Mesendoderm (in vitro differentiated cells): ENCODE measurements at regions not wholly inside any gene's neighbourhood (a gene's known extent, or its start where the extent isn't known, plus 50 kb on each side); places are given as distances from the start of the nearest gene placed in this dataset.

Experiments used
- DNase-seq: peaks from one replicate; pipeline ENCODE4 v3.0.0; 2013
- H2AK5ac ChIP-seq: 2 replicates; pipeline ENCODE4 v1.6.1; 2013; ENCODE audit warnings: low read length, inconsistent platforms
- H2BK120ac ChIP-seq: 2 replicates; pipeline ENCODE4 v1.6.1; 2013; ENCODE audit warnings: low read depth, mild to moderate bottlenecking, low read length, moderate library complexity, mixed read lengths
- H2BK15ac ChIP-seq: replicated peaks from 2 replicates; pipeline ENCODE4 v1.6.1; 2013; ENCODE audit warnings: low read depth, mild to moderate bottlenecking, moderate library complexity
- H2BK5ac ChIP-seq: 2 replicates; pipeline ENCODE4 v1.6.1; 2013; ENCODE audit warnings: low read length, inconsistent platforms
- H3K18ac ChIP-seq: 2 replicates; pipeline ENCODE4 v1.6.1; 2013; ENCODE audit warnings: mild to moderate bottlenecking, low read length, mixed read lengths
- H3K23ac ChIP-seq: one replicate; pipeline ENCODE4 v1.6.1; 2013; ENCODE audit warnings: low read length
- H3K27ac ChIP-seq: 2 replicates; pipeline ENCODE4 v1.5.1; 2013; ENCODE audit warnings: low read depth, mild to moderate bottlenecking, inconsistent platforms, low read length, moderate library complexity
- H3K27me3 ChIP-seq: 2 replicates; pipeline ENCODE4 v1.6.1; 2013; ENCODE audit warnings: low read length, control low read depth, mild to moderate bottlenecking, inconsistent platforms; ENCODE audit not compliant: insufficient read depth, poor library complexity
- H3K36me3 ChIP-seq: 2 replicates; pipeline ENCODE4 v1.6.1; 2013; ENCODE audit warnings: low read length, inconsistent platforms; ENCODE audit not compliant: control insufficient read depth, insufficient read depth
- H3K4ac ChIP-seq: one replicate; pipeline ENCODE4 v1.6.1; 2013; ENCODE audit warnings: low read depth, mild to moderate bottlenecking, low read length, moderate library complexity
- H3K4me1 ChIP-seq: 2 replicates; pipeline ENCODE4 v1.6.1; 2013; ENCODE audit warnings: low read depth, low read length, inconsistent platforms; ENCODE audit not compliant: control insufficient read depth
- H3K4me2 ChIP-seq: 2 replicates; pipeline ENCODE4 v1.6.1; 2013; ENCODE audit warnings: low read length
- H3K4me3 ChIP-seq: 2 replicates; pipeline ENCODE4 v1.5.1; 2013; ENCODE audit warnings: mild to moderate bottlenecking, low read length
- H3K56ac ChIP-seq: one replicate; pipeline ENCODE4 v1.6.1; 2013; ENCODE audit warnings: low read length
- H3K79me1 ChIP-seq: 2 replicates; pipeline ENCODE4 v1.6.1; 2013; ENCODE audit warnings: low read length, inconsistent platforms
- H3K79me2 ChIP-seq: 2 replicates; pipeline ENCODE4 v1.6.1; 2013; ENCODE audit warnings: mild to moderate bottlenecking, low read length; ENCODE audit not compliant: control insufficient read depth, insufficient read depth
- H3K9ac ChIP-seq: 2 replicates; pipeline ENCODE4 v1.6.1; 2013; ENCODE audit warnings: low read length, inconsistent platforms
- H4K5ac ChIP-seq: one replicate; pipeline ENCODE4 v1.6.1; 2013; ENCODE audit warnings: low read length
- H4K8ac ChIP-seq: one replicate; pipeline ENCODE4 v1.6.1; 2013; ENCODE audit warnings: low read depth, mild to moderate bottlenecking, control low read depth, low read length, moderate library complexity
- WGBS: extraction: QIAGEN DNeasy Blood & Tissue Kit; methylation state at CpG from one replicate; pipeline ENCODE4 v1.1.7; 2013; ENCODE audit warnings: low lambda C conversion rate, missing lambda C conversion rate; ENCODE audit not compliant: insufficient coverage; ENCODE audit errors: extremely low coverage; 5-methylcytosine and 5-hydroxymethylcytosine counted together

- H3K23ac ChIP-seq: no peak overlapping the region
- no peak overlapping the region for H3K9ac ChIP-seq
- H3K56ac ChIP-seq: no peak overlapping the region
- no peaks in the 10 kb centered on the region for H3K79me2 ChIP-seq
- no peak overlapping the region for H2BK5ac ChIP-seq
- H3K4me1 ChIP-seq: peaks cover 3% of the 10 kb centered on the region
- no peak overlapping the region for H3K27ac ChIP-seq
- no CpG with 5 or more reads among the region's 2 CpGs for WGBS
- no peak overlapping the region for H2AK5ac ChIP-seq
- no peaks in the 10 kb centered on the region for H3K79me1 ChIP-seq
- H2BK120ac ChIP-seq: no peak overlapping the region
- no peak overlapping the region for H3K4me3 ChIP-seq
- no peaks in the 10 kb centered on the region for H3K27me3 ChIP-seq
- H3K18ac ChIP-seq: no peak overlapping the region
- no peaks in the 10 kb centered on the region for H3K36me3 ChIP-seq
- no peak overlapping the region for H4K8ac ChIP-seq
- no peak overlapping the region for H2BK15ac ChIP-seq
- no peak overlapping the region for H3K4me2 ChIP-seq
- DNase-seq: no peak
- no peak overlapping the region for H3K4ac ChIP-seq
- H4K5ac ChIP-seq: no peak overlapping the region
Observed at GRCh38 chr9:89955144-89955543, 350.3 kb downstream of the GADD45G start.

- no peaks in the 10 kb centered on the region for H3K27me3 ChIP-seq
- H3K4me2 ChIP-seq: no peak overlapping the region
- H3K4me3 ChIP-seq: no peak overlapping the region
- no peak overlapping the region for H2BK120ac ChIP-seq
- WGBS: no CpG with 5 or more reads among the region's 1 CpG
- peaks cover 3% of the 10 kb centered on the region for H3K4me1 ChIP-seq
- H3K23ac ChIP-seq: no peak overlapping the region
- no peak overlapping the region for H4K8ac ChIP-seq
- H3K79me2 ChIP-seq: no peaks in the 10 kb centered on the region
- no peak overlapping the region for H4K5ac ChIP-seq
- no peak overlapping the region for H3K9ac ChIP-seq
- no peak overlapping the region for H3K56ac ChIP-seq
- DNase-seq: no peak
- H3K4ac ChIP-seq: no peak overlapping the region
- no peak overlapping the region for H3K27ac ChIP-seq
- H3K36me3 ChIP-seq: no peaks in the 10 kb centered on the region
- H2BK15ac ChIP-seq: no peak overlapping the region
- H3K79me1 ChIP-seq: no peaks in the 10 kb centered on the region
- no peak overlapping the region for H2AK5ac ChIP-seq
- no peak overlapping the region for H3K18ac ChIP-seq
- H2BK5ac ChIP-seq: no peak overlapping the region
Observed at GRCh38 chr9:89955626-89956025, 350.8 kb downstream of the GADD45G start.

GRCh38 chr9:89956331-89956730 lies 351.5 kb downstream of the GADD45G start:
- WGBS: no CpG with 5 or more reads among the region's 5 CpGs
- Histone ChIP-seq H3K4me1 (peaks cover 3% of the 10 kb centered on the region), H4K8ac (no peak overlapping the region), H4K5ac (no peak overlapping the region), H2BK5ac (no peak overlapping the region), H3K9ac (no peak overlapping the region), H2BK15ac (no peak overlapping the region), H3K79me1 (no peaks in the 10 kb centered on the region), H3K4me3 (no peak overlapping the region), H3K4ac (no peak overlapping the region), H2AK5ac (no peak overlapping the region), H3K4me2 (no peak overlapping the region), H3K27ac (no peak overlapping the region), H3K36me3 (no peaks in the 10 kb centered on the region), H3K56ac (no peak overlapping the region), H3K18ac (no peak overlapping the region), H3K27me3 (no peaks in the 10 kb centered on the region), H2BK120ac (no peak overlapping the region), H3K23ac (no peak overlapping the region), H3K79me2 (no peaks in the 10 kb centered on the region)
- DNase-seq: no peak

- Histone ChIP-seq H4K5ac (no peak overlapping the region), H4K8ac (no peak overlapping the region), H3K4me2 (no peak overlapping the region), H3K4ac (no peak overlapping the region), H2BK5ac (no peak overlapping the region), H3K79me1 (no peaks in the 10 kb centered on the region), H3K27me3 (no peaks in the 10 kb centered on the region), H3K79me2 (no peaks in the 10 kb centered on the region), H3K4me3 (no peak overlapping the region), H3K23ac (no peak overlapping the region), H3K36me3 (no peaks in the 10 kb centered on the region), H2AK5ac (no peak overlapping the region), H3K9ac (no peak overlapping the region), H3K4me1 (peaks cover 3% of the 10 kb centered on the region), H3K18ac (no peak overlapping the region), H2BK120ac (no peak overlapping the region), H3K27ac (no peak overlapping the region), H2BK15ac (no peak overlapping the region), H3K56ac (no peak overlapping the region)
- DNase-seq: no peak
- no CpG with 5 or more reads among the region's 3 CpGs for WGBS
Observed at GRCh38 chr9:89956907-89957306, 352.1 kb downstream of the GADD45G start.

GRCh38 chr9:89958086-89958485 lies 353.3 kb downstream of the GADD45G start:
- Histone ChIP-seq H3K4me1 (peaks cover 1% of the 10 kb centered on the region), H3K4ac (no peak overlapping the region), H3K27ac (no peak overlapping the region), H3K56ac (no peak overlapping the region), H3K23ac (no peak overlapping the region), H3K9ac (no peak overlapping the region), H3K27me3 (no peaks in the 10 kb centered on the region), H3K36me3 (no peaks in the 10 kb centered on the region), H3K4me2 (no peak overlapping the region), H3K4me3 (no peak overlapping the region), H4K8ac (no peak overlapping the region), H2BK5ac (no peak overlapping the region), H2AK5ac (no peak overlapping the region), H3K79me1 (no peaks in the 10 kb centered on the region), H2BK15ac (no peak overlapping the region), H2BK120ac (no peak overlapping the region), H3K79me2 (no peaks in the 10 kb centered on the region), H4K5ac (no peak overlapping the region), H3K18ac (no peak overlapping the region)
- DNase-seq: no peak
- WGBS: no CpG with 5 or more reads among the region's 11 CpGs

- no peak overlapping the region for H3K4me3 ChIP-seq
- no peak overlapping the region for H3K23ac ChIP-seq
- no peaks in the 10 kb centered on the region for H3K79me2 ChIP-seq
Observed at GRCh38 chr9:89961616-89962341, 357.0 kb downstream of the GADD45G start.

More at GRCh38 chr9:89961616-89962341, 357.0 kb downstream of the GADD45G start:
- H3K4me2 ChIP-seq: no peak overlapping the region
- DNase-seq: no peak
- H4K5ac ChIP-seq: no peak overlapping the region
- H3K27ac ChIP-seq: no peak overlapping the region
- H3K9ac ChIP-seq: no peak overlapping the region
- H3K4me1 ChIP-seq: no peaks in the 10 kb centered on the region
- WGBS: no CpG with 5 or more reads among the region's 9 CpGs
- no peaks in the 10 kb centered on the region for H3K27me3 ChIP-seq
- no peak overlapping the region for H3K56ac ChIP-seq
- H3K18ac ChIP-seq: no peak overlapping the region
- no peak overlapping the region for H4K8ac ChIP-seq
- H2BK15ac ChIP-seq: no peak overlapping the region
- no peak overlapping the region for H2BK5ac ChIP-seq
- no peak overlapping the region for H3K4ac ChIP-seq
- H2BK120ac ChIP-seq: no peak overlapping the region
- H3K79me1 ChIP-seq: no peaks in the 10 kb centered on the region
- no peak overlapping the region for H2AK5ac ChIP-seq
- H3K36me3 ChIP-seq: no peaks in the 10 kb centered on the region
